HCT116 (cell line): ENCODE measurements at regions not wholly inside any gene's neighbourhood (a gene's known extent, or its start where the extent isn't known, plus 50 kb on each side); places are given as distances from the start of the nearest gene placed in this dataset.

Experiments used
- ATAC-seq: fragments of 200-7000 bp; cut with Tn5 transposase; 2 replicates; pipeline ENCODE4 v1.9.1; 2020; ENCODE audit warnings: mild to moderate bottlenecking, moderate library complexity
- BruUV-seq: library from RNA; stranded (reverse); fragments of 400-500 nt; replicated peaks from 2 replicates; lab custom pipeline; 2021; lab: Mats Ljungman, UMichigan
- CTCF ChIA-PET: fragments of 300-600 bp; sonication (Branson Sonifier 250); formaldehyde crosslinking; loops from one replicate; lab custom pipeline; 2021; ENCODE audit warnings: antibody characterized with exemption; lab: Charles Lee
- POLR2A ChIA-PET: fragments of 300-600, 350-600 bp; sonication (Branson Sonifier 250); formaldehyde crosslinking; loops from one replicate; lab custom pipeline; 2021; ENCODE audit warnings: antibody characterized with exemption; lab: Charles Lee
- RAD21 ChIA-PET, 2 experiments: fragments of 300-600 bp; sonication (Branson Sonifier 250); formaldehyde crosslinking; loops; one replicate each; lab custom pipeline; 2023; ENCODE audit warnings: low total read pairs in 2 of 2; ENCODE audit not compliant: uncharacterized antibody in 2 of 2, unreplicated experiment in 2 of 2, low non-redundant PET in 1 of 2; lab: Charles Lee
- DNase-seq: peaks from one replicate; pipeline ENCODE4 v3.0.0-alpha.2; 2010; ENCODE audit warnings: low read depth, low spot score
- H2AFZ ChIP-seq: fragments of 200-600 bp; shearing (Covaris generic), sonication (generic); 2 replicates; pipeline ENCODE4 v1.6.1; 2017; ENCODE audit warnings: low read depth, mixed run types, mixed read lengths, antibody characterized with exemption, low read length; ENCODE audit not compliant: poor library complexity, severe bottlenecking
- H3K27ac ChIP-seq: 2 replicates; pipeline ENCODE4 v1.5.1; 2012; ENCODE audit warnings: low read depth, low read length
- H3K27me3 ChIP-seq: fragments of 200-600 bp; sonication (generic); 2 replicates; pipeline ENCODE4 v1.6.1; 2016; ENCODE audit warnings: mixed run types, low read length, mixed read lengths; ENCODE audit not compliant: insufficient read depth
- H3K36me3 ChIP-seq, 2 experiments: fragments of 200-500 bp in 1 of 2; fragments of 200-600 bp in 1 of 2; sonication (Bioruptor generic) in 1 of 2; sonication (generic) in 1 of 2; 2 replicates each; pipeline versions ENCODE4 v1.5.1 to v1.6.1; 2014 to 2016; ENCODE audit warnings: low read length in 2 of 2, inconsistent platforms in 1 of 2, mixed read lengths in 1 of 2, mixed run types in 1 of 2; ENCODE audit not compliant: insufficient read depth in 2 of 2, control insufficient read depth in 1 of 2
- H3K4me1 ChIP-seq, 2 experiments: fragments of 200-600 bp in 1 of 2; sonication (generic) in 1 of 2; 2 replicates each; pipeline versions ENCODE4 v1.5.1 to v1.6.1; 2012 to 2017; ENCODE audit warnings: low read length in 2 of 2, inconsistent platforms in 1 of 2, mild to moderate bottlenecking in 1 of 2, mixed read lengths in 1 of 2, mixed run types in 1 of 2, moderate library complexity in 1 of 2; ENCODE audit not compliant: insufficient read depth in 2 of 2, control insufficient read depth in 1 of 2
- H3K4me2 ChIP-seq: fragments of 200-600 bp; sonication (generic); 2 replicates; pipeline ENCODE4 v1.6.1; 2017; ENCODE audit warnings: mixed run types, low read length, mixed read lengths
- H3K4me3 ChIP-seq, 2 experiments: fragments of 200-600 bp in 1 of 2; sonication (generic) in 1 of 2; replicated peaks in 1 of 2; 2 replicates each; pipeline ENCODE4 v1.5.1; 2011 to 2016; ENCODE audit warnings: low read length in 2 of 2, control low read depth in 1 of 2, low read depth in 1 of 2, mild to moderate bottlenecking in 1 of 2, mixed read lengths in 1 of 2, mixed run types in 1 of 2
- H3K79me2 ChIP-seq: fragments of 200-600 bp; sonication (generic); 2 replicates; pipeline ENCODE4 v1.6.1; 2017; ENCODE audit warnings: mild to moderate bottlenecking, mixed run types, low read length, moderate library complexity, mixed read lengths; ENCODE audit not compliant: insufficient read depth
- H3K9ac ChIP-seq: fragments of 200-600 bp; sonication (generic); 2 replicates; pipeline ENCODE4 v1.6.1; 2016; ENCODE audit warnings: low read length, mixed read lengths
- H3K9me2 ChIP-seq: fragments of 200-600 bp; sonication (generic), shearing (Covaris generic); 2 replicates; pipeline ENCODE4 v1.6.1; 2017; ENCODE audit warnings: mixed run types, mild to moderate bottlenecking, moderate library complexity; ENCODE audit not compliant: insufficient read depth
- H3K9me3 ChIP-seq, 2 experiments: fragments of 200-500 bp in 1 of 2; fragments of 200-600 bp in 1 of 2; sonication (Bioruptor generic) in 1 of 2; sonication (generic) in 1 of 2; 2 replicates each; pipeline ENCODE4 v1.6.1; 2014 to 2017; ENCODE audit warnings: low read length in 2 of 2, mixed read lengths in 2 of 2, inconsistent platforms in 1 of 2, low read depth in 1 of 2, mild to moderate bottlenecking in 1 of 2, mixed run types in 1 of 2, moderate library complexity in 1 of 2; ENCODE audit not compliant: control insufficient read depth in 1 of 2, insufficient read depth in 1 of 2
- H4K20me1 ChIP-seq: fragments of 200-600 bp; sonication (generic), shearing (Covaris generic); 2 replicates; pipeline ENCODE4 v1.6.1; 2017; ENCODE audit warnings: mixed run types, mild to moderate bottlenecking, moderate library complexity; ENCODE audit not compliant: insufficient read depth
- CBX3 ChIP-seq: IDR thresholded peaks from 2 replicates; pipeline ENCODE4 v1.6.1; 2012; ENCODE audit warnings: low read depth
- TCF7L2 ChIP-seq: IDR thresholded peaks from 2 replicates; pipeline ENCODE4 v1.7.0; 2011; ENCODE audit warnings: borderline replicate concordance, inconsistent platforms; ENCODE audit not compliant: insufficient read depth, insufficient read length; ENCODE audit errors: extremely low read depth
- ZNF274 ChIP-seq: fragments of 200-500 bp; sonication (Bioruptor generic); IDR thresholded peaks from 2 replicates; pipeline ENCODE4 v1.6.1; 2014; ENCODE audit warnings: mild to moderate bottlenecking, low read depth, low read length, inconsistent platforms
- intact Hi-C: fragments of 100-400 bp; cut with micrococcal nuclease; formaldehyde crosslinking; loops from 2 replicates; pipeline ENCODE4 v1.10.0; 2022
- TF ChIP-seq, protein P1 (sequence below): IDR thresholded peaks from 2 replicates; pipeline ENCODE4 v1.6.1; 2012

DNA sequence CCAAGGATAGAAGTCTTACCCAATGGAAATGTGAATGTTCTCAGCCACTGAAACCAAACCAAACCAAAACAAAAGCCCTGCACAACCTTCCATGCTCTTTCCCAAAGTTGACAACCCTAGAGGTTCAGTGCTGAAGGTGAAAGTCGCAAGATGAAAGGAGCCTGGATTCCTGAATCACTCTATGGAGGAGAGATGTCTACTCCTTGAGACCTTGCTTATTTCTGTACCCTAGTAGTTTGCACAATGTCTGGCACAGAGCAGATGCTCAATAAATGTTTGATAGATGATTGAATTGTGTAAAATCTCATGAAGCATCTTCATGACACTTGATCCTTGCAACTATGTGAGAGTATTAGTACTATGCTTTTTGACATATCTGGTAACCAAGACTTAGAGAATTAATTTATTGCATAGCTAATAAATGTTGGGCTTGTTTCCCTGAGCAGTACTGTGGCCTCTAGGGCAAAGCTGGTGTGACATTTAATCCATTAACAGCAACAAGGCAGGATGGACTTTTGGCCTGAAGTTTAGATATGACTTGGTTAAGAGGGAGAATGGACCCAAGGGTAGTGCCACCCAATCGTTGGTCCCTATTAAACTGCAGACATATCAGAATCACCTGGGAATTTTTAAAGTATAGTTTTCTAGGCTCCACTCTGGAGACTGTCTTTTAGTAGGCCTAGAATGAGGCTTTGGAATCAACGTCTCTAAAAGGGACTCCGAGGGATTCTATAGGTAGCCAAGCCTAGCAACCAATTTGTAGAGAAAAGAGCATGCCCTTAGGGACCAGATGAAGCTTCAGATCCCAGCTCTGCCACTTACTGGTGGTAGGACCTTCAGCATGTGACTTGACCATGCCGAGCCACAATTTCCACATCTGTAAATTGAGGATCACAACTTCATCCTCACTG, 145.9 kb downstream of the DDX1 start:
- TF ChIP-seq CBX3 = no peak
- no peak for TF ChIP-seq TCF7L2
- Histone ChIP-seq H2AFZ (no peak overlapping the region), H3K4me1 (no peaks in the 10 kb centered on the region), H3K79me2 (no peaks in the 10 kb centered on the region), H3K9ac (no peak overlapping the region), H3K27me3 (peaks cover 37% of the 10 kb centered on the region), H3K36me3 (no peaks in the 10 kb centered on the region), H4K20me1 (no peaks in the 10 kb centered on the region), H3K27ac (no peak overlapping the region), H3K4me3 (no peak overlapping the region), H3K4me2 (no peak overlapping the region), H3K9me2 (no peaks in the 10 kb centered on the region), H3K9me3 (no peaks in the 10 kb centered on the region; a peak in 1 of 4 replicates)
- RAD21 ChIA-PET = no interaction called here
- POLR2A ChIA-PET = no interaction called here
- DNase-seq (no peak), ATAC-seq (no peak)
- no TSS peak for BruUV-seq
- CTCF ChIA-PET = no interaction called here
- intact Hi-C loops = no loop called here

DNA sequence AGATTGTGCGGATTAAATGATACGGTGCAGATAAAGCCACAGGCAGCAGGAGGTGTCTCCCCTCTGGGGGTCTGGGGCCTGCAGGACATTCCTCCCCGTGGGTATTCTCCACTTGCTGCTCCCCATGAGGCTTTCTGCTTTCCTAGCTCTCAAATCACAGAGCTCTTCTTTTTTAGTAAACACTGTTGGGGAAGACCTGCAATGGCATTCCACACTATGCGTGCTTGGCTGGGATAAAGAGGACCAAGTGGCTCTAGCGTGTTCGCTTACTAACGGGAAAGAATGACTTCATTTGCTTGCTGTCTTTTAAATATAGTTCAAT, 146.5 kb downstream of the DDX1 start:
- TF ChIP-seq ZNF274 (no peak), CBX3 (no peak), TCF7L2 (no peak)
- TF ChIP-seq, protein P1, sequence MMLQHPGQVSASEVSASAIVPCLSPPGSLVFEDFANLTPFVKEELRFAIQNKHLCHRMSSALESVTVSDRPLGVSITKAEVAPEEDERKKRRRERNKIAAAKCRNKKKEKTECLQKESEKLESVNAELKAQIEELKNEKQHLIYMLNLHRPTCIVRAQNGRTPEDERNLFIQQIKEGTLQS = no peak
- ChIA-PET RAD21 (no interaction called here), POLR2A (no interaction called here), CTCF (no interaction called here)
- Histone ChIP-seq H3K4me3 (no peak overlapping the region), H3K27ac (no peak overlapping the region), H3K27me3 (peaks cover 32% of the 10 kb centered on the region), H3K9me2 (no peaks in the 10 kb centered on the region), H2AFZ (no peak overlapping the region), H3K79me2 (no peaks in the 10 kb centered on the region), H4K20me1 (no peaks in the 10 kb centered on the region), H3K36me3 (no peaks in the 10 kb centered on the region), H3K9me3 (no peaks in the 10 kb centered on the region; a peak in 1 of 4 replicates), H3K9ac (no peak overlapping the region), H3K4me2 (no peak overlapping the region), H3K4me1 (no peaks in the 10 kb centered on the region)
- no TSS peak for BruUV-seq
- DNase-seq = no peak
- no peak for ATAC-seq
- intact Hi-C loops = no loop called here
